PC-3 (cell line): ENCODE measurements at regions not wholly inside any gene's neighbourhood (a gene's known extent, or its start where the extent isn't known, plus 50 kb on each side); places are given as distances from the start of the nearest gene placed in this dataset.

Experiments used
- ATAC-seq: fragments of 200-7000 bp; cut with Tn5 transposase; 2 replicates; pipeline ENCODE4 v1.9.1; 2020; ENCODE audit warnings: mild to moderate bottlenecking, moderate library complexity
- BruUV-seq: library from RNA; stranded (reverse); fragments of 400-500 nt; replicated peaks from 2 replicates; lab custom pipeline; 2021; lab: Mats Ljungman, UMichigan
- CTCF ChIA-PET: fragments of 300-600 bp; sonication (Branson Sonifier 250); formaldehyde crosslinking; loops from one replicate; lab custom pipeline; 2022; ENCODE audit warnings: antibody characterized with exemption; lab: Charles Lee
- POLR2A ChIA-PET: fragments of 300-600 bp; sonication (Branson Sonifier 250); formaldehyde crosslinking; loops from one replicate; lab custom pipeline; 2022; ENCODE audit warnings: antibody characterized with exemption; ENCODE audit not compliant: unreplicated experiment; lab: Charles Lee
- DNase-seq: peaks from one replicate; pipeline ENCODE4 v3.0.0-alpha.2; 2015
- H2AFZ ChIP-seq: fragments of 300-600 bp; sonication (generic); 2 replicates; pipeline ENCODE4 v1.6.0; 2016; ENCODE audit warnings: antibody characterized with exemption, low read length
- H3F3A ChIP-seq: fragments of 300-600 bp; sonication (generic); one replicate; pipeline ENCODE4 v1.6.0; 2017; ENCODE audit warnings: antibody characterized with exemption, low read length, control low read depth, mild to moderate bottlenecking; ENCODE audit not compliant: unreplicated experiment
- H3K27ac ChIP-seq: fragments of 300-600 bp; sonication (generic); 2 replicates; pipeline ENCODE4 v1.5.1; 2016; ENCODE audit warnings: mild to moderate bottlenecking, low read length
- H3K27me3 ChIP-seq: fragments of 300-600 bp; sonication (generic); 2 replicates; pipeline ENCODE4 v1.6.1; 2016; ENCODE audit warnings: low read length, mixed read lengths
- H3K36me3 ChIP-seq: fragments of 300-600 bp; sonication (generic); 2 replicates; pipeline ENCODE4 v1.6.1; 2016; ENCODE audit warnings: low read depth, mixed run types, low read length, mixed read lengths
- H3K4me1 ChIP-seq: fragments of 300-600 bp; sonication (generic); 2 replicates; pipeline ENCODE4 v1.5.1; 2016; ENCODE audit warnings: low read length; ENCODE audit not compliant: insufficient read depth
- H3K4me2 ChIP-seq: fragments of 300-600 bp; sonication (generic); 2 replicates; pipeline ENCODE4 v1.6.0; 2016; ENCODE audit warnings: low read length
- H3K4me3 ChIP-seq: fragments of 300-600 bp; sonication (generic); 2 replicates; pipeline ENCODE4 v1.5.1; 2016; ENCODE audit warnings: mild to moderate bottlenecking, low read length, mixed read lengths
- H3K79me2 ChIP-seq: fragments of 300-600 bp; sonication (generic); 2 replicates; pipeline ENCODE4 v1.6.1; 2017; ENCODE audit warnings: low read length, mixed read lengths
- H3K9ac ChIP-seq: fragments of 300-600 bp; sonication (generic); 2 replicates; pipeline ENCODE4 v1.6.0; 2016; ENCODE audit warnings: mild to moderate bottlenecking, low read length
- H3K9me2 ChIP-seq: fragments of 300-600 bp; sonication (generic); replicated peaks from 2 replicates; pipeline ENCODE4 v1.6.1; 2016; ENCODE audit warnings: mixed run types, low read length, mixed read lengths
- H3K9me3 ChIP-seq: fragments of 300-600 bp; sonication (generic); 2 replicates; pipeline ENCODE4 v1.6.1; 2016; ENCODE audit warnings: low read length, mixed read lengths
- H4K20me1 ChIP-seq: fragments of 300-600 bp; sonication (generic); 2 replicates; pipeline ENCODE4 v1.6.1; 2016; ENCODE audit warnings: low read length, mixed read lengths
- EZH2 ChIP-seq: fragments of 300-600 bp; sonication (generic); IDR thresholded peaks from one replicate; pipeline ENCODE4 v1.6.1; 2017; ENCODE audit warnings: antibody characterized with exemption, mild to moderate bottlenecking, low read length; ENCODE audit not compliant: unreplicated experiment
- EZH2phosphoT487 ChIP-seq: fragments of 300-600 bp; sonication (generic); IDR thresholded peaks from 2 replicates; pipeline ENCODE4 v1.6.1; 2018; ENCODE audit warnings: mild to moderate bottlenecking, antibody characterized with exemption, low read length, borderline replicate concordance
- intact Hi-C: fragments of 100-400 bp; cut with micrococcal nuclease; formaldehyde crosslinking; loops from 2 replicates; pipeline ENCODE4 v1.9.0; 2023
- TF ChIP-seq, protein P1 (sequence below): fragments of 300-600 bp; sonication (generic); conservative IDR thresholded peaks from 2 replicates; pipeline ENCODE4 v1.5.1; 2017; ENCODE audit warnings: antibody characterized with exemption, low read depth, mild to moderate bottlenecking, low read length

DNA sequence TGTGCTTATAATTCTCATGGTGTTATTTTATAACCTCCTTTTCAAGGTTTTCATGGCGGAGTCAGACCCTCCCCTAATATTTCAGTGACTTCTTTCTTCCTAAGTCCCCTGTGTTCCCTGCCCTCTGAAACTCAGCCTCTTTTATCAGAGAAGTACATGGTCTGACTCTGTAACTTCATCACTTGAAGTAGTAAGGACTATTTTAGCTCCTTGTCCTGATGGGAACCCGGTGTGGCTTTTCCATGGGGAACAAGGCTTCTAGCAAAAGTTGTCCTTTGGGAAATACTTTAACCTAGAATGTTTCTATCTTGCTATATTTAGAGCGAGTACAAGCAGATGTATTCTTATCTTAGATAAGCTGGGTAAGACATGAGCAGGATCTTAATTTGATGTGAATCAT, 117.5 kb downstream of the TRIB2 start:
- H3K4me2 ChIP-seq = no peak overlapping the region
- H3K27ac ChIP-seq = no peak overlapping the region
- BruUV-seq = no TSS peak
- H3K9me3 ChIP-seq = no peaks in the 10 kb centered on the region
- intact Hi-C loops = no loop called here
- CTCF ChIA-PET = no interaction called here
- POLR2A ChIA-PET = no interaction called here
- H4K20me1 ChIP-seq = no peaks in the 10 kb centered on the region
- no peak overlapping the region for H3K4me3 ChIP-seq
- no peak overlapping the region for H2AFZ ChIP-seq
- H3K9me2 ChIP-seq = 0 out of 2 replicates have a peak, but pooled peaks cover 4% of the 10 kb centered on the region
- no peaks in the 10 kb centered on the region for H3K36me3 ChIP-seq
- H3K79me2 ChIP-seq = no peaks in the 10 kb centered on the region
- H3K4me1 ChIP-seq = no peaks in the 10 kb centered on the region
- no peaks in the 10 kb centered on the region for H3K27me3 ChIP-seq
- no peaks in the 10 kb centered on the region for H3F3A ChIP-seq
- ATAC-seq = no peak
- no peak overlapping the region for H3K9ac ChIP-seq
- TF ChIP-seq EZH2phosphoT487 (no peak), EZH2 (no peak)
- TF ChIP-seq, protein P1, sequence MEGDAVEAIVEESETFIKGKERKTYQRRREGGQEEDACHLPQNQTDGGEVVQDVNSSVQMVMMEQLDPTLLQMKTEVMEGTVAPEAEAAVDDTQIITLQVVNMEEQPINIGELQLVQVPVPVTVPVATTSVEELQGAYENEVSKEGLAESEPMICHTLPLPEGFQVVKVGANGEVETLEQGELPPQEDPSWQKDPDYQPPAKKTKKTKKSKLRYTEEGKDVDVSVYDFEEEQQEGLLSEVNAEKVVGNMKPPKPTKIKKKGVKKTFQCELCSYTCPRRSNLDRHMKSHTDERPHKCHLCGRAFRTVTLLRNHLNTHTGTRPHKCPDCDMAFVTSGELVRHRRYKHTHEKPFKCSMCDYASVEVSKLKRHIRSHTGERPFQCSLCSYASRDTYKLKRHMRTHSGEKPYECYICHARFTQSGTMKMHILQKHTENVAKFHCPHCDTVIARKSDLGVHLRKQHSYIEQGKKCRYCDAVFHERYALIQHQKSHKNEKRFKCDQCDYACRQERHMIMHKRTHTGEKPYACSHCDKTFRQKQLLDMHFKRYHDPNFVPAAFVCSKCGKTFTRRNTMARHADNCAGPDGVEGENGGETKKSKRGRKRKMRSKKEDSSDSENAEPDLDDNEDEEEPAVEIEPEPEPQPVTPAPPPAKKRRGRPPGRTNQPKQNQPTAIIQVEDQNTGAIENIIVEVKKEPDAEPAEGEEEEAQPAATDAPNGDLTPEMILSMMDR = no peak
- DNase-seq = no peak

DNA sequence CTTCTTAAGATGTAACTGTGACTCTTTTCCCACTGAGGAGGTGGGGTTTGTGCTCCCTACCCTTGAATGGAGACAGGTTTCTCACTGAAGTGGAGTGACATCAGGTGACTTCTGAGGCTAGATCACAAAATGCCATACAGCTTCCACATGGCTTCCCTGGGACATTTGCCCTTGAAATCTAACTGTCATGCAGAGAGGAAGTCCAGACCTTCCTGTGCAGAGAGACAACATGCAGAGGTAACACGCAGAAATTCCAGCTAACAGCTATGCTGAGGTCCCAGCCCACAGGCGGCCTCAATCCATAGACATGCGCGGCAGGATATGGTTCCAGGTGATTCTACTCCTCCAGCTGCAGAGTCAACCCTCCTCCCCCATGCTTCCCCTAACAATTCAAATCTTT, 119.0 kb downstream of the TRIB2 start:
- Histone ChIP-seq H3K27ac (no peak overlapping the region), H3K27me3 (no peaks in the 10 kb centered on the region), H3K4me2 (no peak overlapping the region), H3K79me2 (no peaks in the 10 kb centered on the region), H3K4me1 (no peaks in the 10 kb centered on the region), H2AFZ (no peak overlapping the region), H3F3A (no peaks in the 10 kb centered on the region), H3K4me3 (no peak overlapping the region), H3K9me2 (0 out of 2 replicates have a peak, but pooled peaks cover 4% of the 10 kb centered on the region), H3K9me3 (no peaks in the 10 kb centered on the region), H3K36me3 (no peaks in the 10 kb centered on the region), H3K9ac (no peak overlapping the region), H4K20me1 (no peaks in the 10 kb centered on the region)
- POLR2A ChIA-PET = no interaction called here
- DNase-seq (no peak), ATAC-seq (no peak)
- CTCF ChIA-PET = no interaction called here
- TF ChIP-seq EZH2 (no peak), EZH2phosphoT487 (no peak)
- TF ChIP-seq, protein P1 = no peak
- intact Hi-C loops = no loop called here
- BruUV-seq = no TSS peak

DNA sequence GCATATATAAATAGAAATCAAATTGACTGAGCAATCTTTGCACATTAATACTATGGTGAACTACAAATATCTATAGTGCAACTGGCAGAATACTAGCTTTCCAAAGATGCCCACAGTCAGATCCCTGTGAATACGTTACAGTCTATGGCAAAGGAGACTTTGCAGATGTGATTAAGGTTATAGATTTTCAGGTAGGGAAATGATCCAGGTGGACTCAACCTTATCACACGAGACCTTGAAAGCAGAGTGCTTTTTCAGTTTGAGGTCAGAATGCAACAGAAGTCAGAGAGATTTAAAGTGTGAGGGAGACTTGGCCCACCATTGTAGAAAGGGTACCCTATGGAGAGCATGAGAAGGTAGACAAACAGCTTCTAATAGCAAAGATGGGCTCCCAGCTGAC, 122.6 kb downstream of the TRIB2 start:
- Histone ChIP-seq H3K79me2 (no peaks in the 10 kb centered on the region), H4K20me1 (no peaks in the 10 kb centered on the region), H3K36me3 (no peaks in the 10 kb centered on the region), H2AFZ (no peak overlapping the region), H3K4me2 (no peak overlapping the region), H3K9me2 (no peaks in the 10 kb centered on the region), H3K27ac (no peak overlapping the region), H3K9ac (no peak overlapping the region), H3K9me3 (no peaks in the 10 kb centered on the region), H3F3A (no peaks in the 10 kb centered on the region), H3K4me1 (no peaks in the 10 kb centered on the region), H3K4me3 (no peak overlapping the region), H3K27me3 (no peaks in the 10 kb centered on the region)
- POLR2A ChIA-PET = no interaction called here
- CTCF ChIA-PET = no interaction called here
- no peak for TF ChIP-seq EZH2phosphoT487
- TF ChIP-seq EZH2 = no peak
- TF ChIP-seq, protein P1 = no peak
- BruUV-seq = no TSS peak
- no peak for DNase-seq
- no peak for ATAC-seq
- intact Hi-C loops = no loop called here
